Astrocyte (in vitro differentiated cells and primary cell): ENCODE measurements at regions not wholly inside any gene's neighbourhood (a gene's known extent, or its start where the extent isn't known, plus 50 kb on each side); places are given as distances from the start of the nearest gene placed in this dataset.

Source experiments
- DNase-seq: peaks from one replicate; pipeline ENCODE4 v3.0.0-alpha.2; 2010; ENCODE audit warnings: low read depth
- FAIRE-seq: peaks from 2 replicates; lab custom pipeline; 2011; peaks lifted over from hg19 to GRCh38; lab: Jason Lieb, UNC
- H2AFZ ChIP-seq: 2 replicates; pipeline ENCODE4 v1.6.0; 2012; ENCODE audit warnings: low read depth, low read length, inconsistent platforms
- H3K27ac ChIP-seq: 2 replicates; pipeline ENCODE4 v1.5.1; 2011; ENCODE audit warnings: low read depth, low read length, inconsistent platforms
- H3K27me3 ChIP-seq: 2 replicates; pipeline ENCODE4 v1.6.0; 2011; ENCODE audit warnings: low read length, inconsistent platforms; ENCODE audit not compliant: insufficient read depth
- H3K36me3 ChIP-seq: 2 replicates; pipeline ENCODE4 v1.5.1; 2011; ENCODE audit warnings: low read length, inconsistent platforms; ENCODE audit not compliant: insufficient read depth
- H3K4me1 ChIP-seq: 2 replicates; pipeline ENCODE4 v1.5.1; 2011; ENCODE audit warnings: low read length, inconsistent platforms; ENCODE audit not compliant: insufficient read depth
- H3K4me2 ChIP-seq: 2 replicates; pipeline ENCODE4 v1.6.0; 2012; ENCODE audit warnings: low read length, inconsistent platforms
- H3K4me3 ChIP-seq: 2 replicates; pipeline ENCODE4 v1.5.1; 2011; ENCODE audit warnings: low read depth, mild to moderate bottlenecking, low read length, inconsistent platforms; ENCODE audit not compliant: insufficient read depth
- H3K79me2 ChIP-seq: 2 replicates; pipeline ENCODE4 v1.6.0; 2012; ENCODE audit warnings: mild to moderate bottlenecking, low read length, inconsistent platforms; ENCODE audit not compliant: insufficient read depth
- H3K9ac ChIP-seq: 2 replicates; pipeline ENCODE4 v1.6.0; 2012; ENCODE audit warnings: mild to moderate bottlenecking, low read length, inconsistent platforms
- H3K9me3 ChIP-seq: 2 replicates; pipeline ENCODE4 v1.5.1; 2012; ENCODE audit warnings: low read depth, mild to moderate bottlenecking, low read length, inconsistent platforms; ENCODE audit not compliant: insufficient read depth
- H4K20me1 ChIP-seq: 2 replicates; pipeline ENCODE4 v1.6.0; 2012; ENCODE audit warnings: low read length, inconsistent platforms; ENCODE audit not compliant: insufficient read depth
- H3K27ac Mint-ChIP-seq: one replicate; pipeline ENCODE4 v1.8.0; 2021; ENCODE audit warnings: mild to moderate bottlenecking, mixed read lengths; ENCODE audit not compliant: unreplicated experiment
- H3K27me3 Mint-ChIP-seq: one replicate; pipeline ENCODE4 v1.8.0; 2021; ENCODE audit warnings: low read depth, mixed read lengths; ENCODE audit not compliant: unreplicated experiment
- H3K36me3 Mint-ChIP-seq: one replicate; pipeline ENCODE4 v1.8.0; 2021; ENCODE audit warnings: low read depth, mixed read lengths; ENCODE audit not compliant: unreplicated experiment
- H3K4me1 Mint-ChIP-seq: one replicate; pipeline ENCODE4 v1.8.0; 2021; ENCODE audit warnings: low read depth, mixed read lengths; ENCODE audit not compliant: unreplicated experiment
- H3K4me3 Mint-ChIP-seq: one replicate; pipeline ENCODE4 v1.8.0; 2021; ENCODE audit warnings: mild to moderate bottlenecking, moderate library complexity, mixed read lengths; ENCODE audit not compliant: unreplicated experiment
- H3K9me3 Mint-ChIP-seq: one replicate; pipeline ENCODE4 v1.8.0; 2021; ENCODE audit warnings: mild to moderate bottlenecking, mixed read lengths; ENCODE audit not compliant: unreplicated experiment
- CTCF ChIP-seq: IDR thresholded peaks from 2 replicates; pipeline ENCODE4 v1.5.1; 2011; ENCODE audit warnings: low read depth, mild to moderate bottlenecking, inconsistent platforms, low read length, moderate library complexity; ENCODE audit not compliant: insufficient read depth
- EZH2 ChIP-seq: IDR thresholded peaks from 2 replicates; pipeline ENCODE4 v1.6.1; 2012; ENCODE audit warnings: mild to moderate bottlenecking, low read length, inconsistent platforms; ENCODE audit not compliant: insufficient read depth

GRCh38 chr6:1257778-1258177 is 54.1 kb upstream of the FOXQ1 start:
- no peak for DNase-seq

GRCh38 chr6:1256435-1257008 is 55.4 kb upstream of the FOXQ1 start:
- no peak overlapping the region for H3K4me3 Mint-ChIP-seq
- H3K27ac Mint-ChIP-seq = no peak overlapping the region
- Histone ChIP-seq H3K4me1 (no peaks in the 10 kb centered on the region), H3K4me2 (no peak overlapping the region), H3K4me3 (no peak overlapping the region), H4K20me1 (no peaks in the 10 kb centered on the region), H3K9me3 (no peaks in the 10 kb centered on the region), H3K79me2 (no peaks in the 10 kb centered on the region), H3K27me3 (peaks cover 3% of the 10 kb centered on the region), H3K36me3 (no peaks in the 10 kb centered on the region), H2AFZ (no peak overlapping the region), H3K9ac (no peak overlapping the region), H3K27ac (no peak overlapping the region)
- TF ChIP-seq EZH2 = no peak
- TF ChIP-seq CTCF = no peak
- peaks cover 33% of the 10 kb centered on the region for H3K27me3 Mint-ChIP-seq
- FAIRE-seq (no peak), DNase-seq (no peak)
- H3K9me3 Mint-ChIP-seq = peaks cover 2% of the 10 kb centered on the region
- peaks cover 1% of the 10 kb centered on the region for H3K4me1 Mint-ChIP-seq
- no peaks in the 10 kb centered on the region for H3K36me3 Mint-ChIP-seq

More at GRCh38 chr6:1257778-1258177, 54.1 kb upstream of the FOXQ1 start:
- no peak overlapping the region for H3K4me3 Mint-ChIP-seq
- H3K27ac ChIP-seq = no peak overlapping the region
- no peaks in the 10 kb centered on the region for H4K20me1 ChIP-seq
- no peaks in the 10 kb centered on the region for H3K4me1 ChIP-seq
- peaks cover 3% of the 10 kb centered on the region for H3K27me3 ChIP-seq
- H3K4me2 ChIP-seq = no peak overlapping the region
- H3K9me3 Mint-ChIP-seq = peaks cover 2% of the 10 kb centered on the region
- no peaks in the 10 kb centered on the region for H3K36me3 ChIP-seq
- H3K27me3 Mint-ChIP-seq = peaks cover 35% of the 10 kb centered on the region
- H3K9me3 ChIP-seq = no peaks in the 10 kb centered on the region
- H3K4me1 Mint-ChIP-seq = peaks cover 1% of the 10 kb centered on the region
- no peak for TF ChIP-seq EZH2
- no peak for TF ChIP-seq CTCF
- H3K4me3 ChIP-seq = no peak overlapping the region
- H3K79me2 ChIP-seq = no peaks in the 10 kb centered on the region
- no peak overlapping the region for H2AFZ ChIP-seq
- no peak overlapping the region for H3K9ac ChIP-seq
- no peak for FAIRE-seq
- no peak overlapping the region for H3K27ac Mint-ChIP-seq
- no peaks in the 10 kb centered on the region for H3K36me3 Mint-ChIP-seq

- Histone ChIP-seq H3K36me3 (no peaks in the 10 kb centered on the region), H3K4me3 (no peak overlapping the region), H3K4me1 (no peaks in the 10 kb centered on the region), H3K27me3 (peaks cover 3% of the 10 kb centered on the region), H3K4me2 (no peak overlapping the region), H3K79me2 (no peaks in the 10 kb centered on the region), H3K9ac (no peak overlapping the region), H4K20me1 (no peaks in the 10 kb centered on the region), H3K27ac (no peak overlapping the region), H3K9me3 (no peaks in the 10 kb centered on the region), H2AFZ (no peak overlapping the region)
- no peaks in the 10 kb centered on the region for H3K36me3 Mint-ChIP-seq
- TF ChIP-seq EZH2 (no peak), CTCF (no peak)
- no peak for FAIRE-seq
- H3K27ac Mint-ChIP-seq = no peak overlapping the region
- H3K4me1 Mint-ChIP-seq = peaks cover 1% of the 10 kb centered on the region
- peaks cover 35% of the 10 kb centered on the region for H3K27me3 Mint-ChIP-seq
- H3K9me3 Mint-ChIP-seq = peaks cover 2% of the 10 kb centered on the region
- no peak for DNase-seq
- no peak overlapping the region for H3K4me3 Mint-ChIP-seq
Measured at GRCh38 chr6:1255636-1256365, 56.1 kb upstream of the FOXQ1 start.
